Transverse colon (tissue), 4 donors: ENCODE measurements at regions not wholly inside any gene's neighbourhood (a gene's known extent, or its start where the extent isn't known, plus 50 kb on each side); places are given as distances from the start of the nearest gene placed in this dataset.
"Not testable (repeated sequence)": the region's sequence is repeated elsewhere in the genome, so short reads cannot be mapped to it uniquely, and the experiment has no call there.

Experiments
- DNase-seq: peaks from one replicate; pipeline ENCODE4 v3.0.0-alpha.2; 2019
- H3K27ac ChIP-seq, 4 donors: fragments of 200-600 bp; sonication (generic); 2 replicates each; pipeline ENCODE4 v1.5.1; 2016 to 2018; ENCODE audit warnings: inconsistent platforms in 4 of 4
- H3K27me3 ChIP-seq: fragments of 200-600 bp; sonication (generic); 2 replicates; pipeline ENCODE4 v1.5.1; 2017; ENCODE audit warnings: inconsistent platforms
- H3K36me3 ChIP-seq, 4 donors: fragments of 200-600 bp; sonication (generic); 2 replicates each; pipeline ENCODE4 v1.5.1; 2017 to 2019; ENCODE audit warnings: inconsistent platforms in 4 of 4
- H3K4me1 ChIP-seq, 4 donors: fragments of 200-600 bp; sonication (generic); 2 replicates each; pipeline ENCODE4 v1.5.1; 2017 to 2020; ENCODE audit warnings: inconsistent platforms in 4 of 4
- H3K4me3 ChIP-seq, 4 donors: fragments of 200-600 bp; sonication (generic); 1 replicate in 1 of 4; 2 replicates in 3 of 4; pipeline versions ENCODE4 v1.5.1 to v1.6.1; 2017 to 2019; ENCODE audit warnings: inconsistent platforms in 4 of 4
- H3K9me3 ChIP-seq, 2 donors: fragments of 200-600 bp; sonication (generic); 2 replicates each; pipeline ENCODE4 v1.5.1; 2017 to 2019; ENCODE audit warnings: inconsistent platforms in 2 of 2
- EP300 ChIP-seq: sonication (generic); formaldehyde crosslinking; IDR thresholded peaks from one replicate; pipeline ENCODE4 v1.6.1; 2017; ENCODE audit warnings: antibody characterized with exemption, low read depth
- POLR2A ChIP-seq: fragments of 450-650 bp; IDR thresholded peaks from one replicate; pipeline ENCODE4 v1.6.1; 2016; ENCODE audit warnings: antibody characterized with exemption, mild to moderate bottlenecking, moderate library complexity
- POLR2AphosphoS5 ChIP-seq, 3 donors: sonication (generic); formaldehyde crosslinking; IDR thresholded peaks; one replicate each; pipeline ENCODE4 v1.6.1; 2016; ENCODE audit warnings: antibody characterized with exemption in 3 of 3
- WGBS, 2 donors: methylation state at CpG; one replicate each; pipeline ENCODE4 v1.1.5; 2018; ENCODE audit warnings: low coverage in 1 of 2; 5-methylcytosine and 5-hydroxymethylcytosine counted together
- in situ Hi-C, 4 donors: fragments of 200-750 bp; cut with MboI; loops; one replicate each; pipeline versions ENCODE4 v1.15.0 to v1.15.1; 2017; ENCODE audit warnings: low sequenced_read_pairs in 3 of 4, low pct_ligation_motif_present in 1 of 4, low pct_unique_long_range_greater_than_20kb in 1 of 4
- intact Hi-C: fragments of 100-400 bp; cut with DNase I; formaldehyde crosslinking; loops from one replicate; pipeline ENCODE4 v1.15.1; 2023; ENCODE audit warnings: low total_unique reads
- TF ChIP-seq, protein P1 (sequence below), 5 experiments: fragments of 200-600 bp in 3 of 5; fragments of 450-650 bp in 2 of 5; sonication (generic) in 3 of 5; IDR thresholded peaks; 1 replicate in 2 of 5; 2 replicates in 3 of 5; pipeline ENCODE4 v1.5.1; 2016 to 2017; ENCODE audit warnings: antibody characterized with exemption in 5 of 5, inconsistent platforms in 3 of 5, mild to moderate bottlenecking in 2 of 5, moderate library complexity in 1 of 5

DNA sequence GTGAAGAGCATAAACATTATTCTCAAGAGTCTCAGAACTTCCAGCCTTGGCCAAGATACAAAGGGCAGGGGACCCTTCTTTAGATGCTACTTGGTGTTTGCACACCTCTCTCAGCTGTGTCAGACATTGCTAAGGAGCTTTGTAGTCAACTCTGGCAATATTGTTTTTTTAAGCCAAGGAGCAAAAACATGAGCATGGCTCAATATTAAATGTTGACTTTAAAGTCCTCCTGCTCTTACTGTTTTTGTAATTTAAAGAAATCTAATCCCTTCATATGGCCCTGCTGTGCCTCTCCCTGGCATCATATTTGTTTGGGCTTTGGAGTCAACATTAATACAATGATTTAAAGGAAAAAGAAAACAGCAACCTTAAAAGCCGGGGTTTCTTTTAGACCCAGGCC, 67.9 kb upstream of the TMEM170B start:
- Histone ChIP-seq H3K36me3 (no peaks in the 10 kb centered on the region), H3K4me1 (no peaks in the 10 kb centered on the region), H3K4me3 (no peak overlapping the region), H3K27me3 (no peaks in the 10 kb centered on the region), H3K27ac (no peak overlapping the region), H3K9me3 (no peaks in the 10 kb centered on the region)
- intact Hi-C loops: no loop called here
- DNase-seq: no peak
- 80 to 100% methylated on average over 1 of the region's 1 CpG for WGBS, 2 donors
- TF ChIP-seq POLR2AphosphoS5 (IDR thresholded peaks at IDR 0.05) (no peak), POLR2A (no peak), EP300 (no peak)
- TF ChIP-seq, protein P1, sequence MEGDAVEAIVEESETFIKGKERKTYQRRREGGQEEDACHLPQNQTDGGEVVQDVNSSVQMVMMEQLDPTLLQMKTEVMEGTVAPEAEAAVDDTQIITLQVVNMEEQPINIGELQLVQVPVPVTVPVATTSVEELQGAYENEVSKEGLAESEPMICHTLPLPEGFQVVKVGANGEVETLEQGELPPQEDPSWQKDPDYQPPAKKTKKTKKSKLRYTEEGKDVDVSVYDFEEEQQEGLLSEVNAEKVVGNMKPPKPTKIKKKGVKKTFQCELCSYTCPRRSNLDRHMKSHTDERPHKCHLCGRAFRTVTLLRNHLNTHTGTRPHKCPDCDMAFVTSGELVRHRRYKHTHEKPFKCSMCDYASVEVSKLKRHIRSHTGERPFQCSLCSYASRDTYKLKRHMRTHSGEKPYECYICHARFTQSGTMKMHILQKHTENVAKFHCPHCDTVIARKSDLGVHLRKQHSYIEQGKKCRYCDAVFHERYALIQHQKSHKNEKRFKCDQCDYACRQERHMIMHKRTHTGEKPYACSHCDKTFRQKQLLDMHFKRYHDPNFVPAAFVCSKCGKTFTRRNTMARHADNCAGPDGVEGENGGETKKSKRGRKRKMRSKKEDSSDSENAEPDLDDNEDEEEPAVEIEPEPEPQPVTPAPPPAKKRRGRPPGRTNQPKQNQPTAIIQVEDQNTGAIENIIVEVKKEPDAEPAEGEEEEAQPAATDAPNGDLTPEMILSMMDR (IDR thresholded peaks at IDR 0.05): no peak
- in situ Hi-C loops: no loop called here

DNA sequence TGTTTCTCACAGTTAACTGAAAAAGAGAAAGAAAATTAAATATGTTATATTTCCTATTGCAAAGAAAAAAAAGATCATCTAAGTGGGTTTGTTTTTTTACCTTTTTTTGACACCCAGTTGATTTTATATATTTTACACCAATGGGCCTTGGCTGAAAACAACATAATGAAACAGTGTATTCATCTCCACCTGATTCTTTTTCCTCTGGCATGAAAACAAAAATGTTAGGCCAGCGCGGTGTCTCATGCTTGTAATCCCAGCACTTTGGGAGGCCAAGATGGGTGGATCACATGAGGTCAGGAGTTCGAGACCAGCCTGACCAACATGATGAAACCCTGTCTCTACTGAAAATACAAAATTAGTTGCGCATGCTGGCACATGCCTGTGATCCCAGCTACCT, 69.3 kb upstream of the TMEM170B start:
- H3K4me1 ChIP-seq, DNase-seq, H3K9me3 ChIP-seq, H3K27ac ChIP-seq, H3K36me3 ChIP-seq, in situ Hi-C loops, H3K4me3 ChIP-seq, H3K27me3 ChIP-seq, intact Hi-C loops: not testable (repeated sequence)
- WGBS, 2 donors: 58 to 95% methylated on average over 3 to 4 of the region's 4 CpGs

DNA sequence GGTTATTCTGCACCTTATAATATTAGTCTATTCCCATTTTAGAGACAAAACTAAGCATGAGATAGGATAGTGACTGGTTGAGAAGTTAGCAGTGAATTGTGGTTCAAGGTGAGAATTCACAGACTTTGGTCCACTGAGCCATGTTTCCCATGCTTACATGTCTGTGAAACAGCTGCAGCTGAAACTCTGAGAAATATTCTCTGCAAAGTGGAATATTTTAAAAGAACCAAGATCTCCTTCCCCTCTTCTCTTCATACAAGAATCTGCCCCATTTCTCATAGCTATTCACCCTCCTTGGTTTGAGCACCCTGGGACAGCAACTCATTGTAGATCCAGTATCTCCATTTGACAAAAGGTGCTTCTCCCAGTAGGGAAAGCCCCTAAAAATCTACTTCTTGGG, 70.2 kb upstream of the TMEM170B start:
- in situ Hi-C loops (no loop called here), intact Hi-C loops (no loop called here)
- TF ChIP-seq EP300 (no peak), POLR2AphosphoS5 (IDR thresholded peaks at IDR 0.05) (no peak), POLR2A (no peak)
- TF ChIP-seq, protein P1 (IDR thresholded peaks at IDR 0.05): no peak
- no peak overlapping the region for H3K27ac ChIP-seq
- H3K9me3 ChIP-seq: no peaks in the 10 kb centered on the region
- H3K4me3 ChIP-seq: no peak overlapping the region
- no peak for DNase-seq
- no peaks in the 10 kb centered on the region for H3K36me3 ChIP-seq
- no peaks in the 10 kb centered on the region for H3K27me3 ChIP-seq
- no peaks in the 10 kb centered on the region for H3K4me1 ChIP-seq

DNA sequence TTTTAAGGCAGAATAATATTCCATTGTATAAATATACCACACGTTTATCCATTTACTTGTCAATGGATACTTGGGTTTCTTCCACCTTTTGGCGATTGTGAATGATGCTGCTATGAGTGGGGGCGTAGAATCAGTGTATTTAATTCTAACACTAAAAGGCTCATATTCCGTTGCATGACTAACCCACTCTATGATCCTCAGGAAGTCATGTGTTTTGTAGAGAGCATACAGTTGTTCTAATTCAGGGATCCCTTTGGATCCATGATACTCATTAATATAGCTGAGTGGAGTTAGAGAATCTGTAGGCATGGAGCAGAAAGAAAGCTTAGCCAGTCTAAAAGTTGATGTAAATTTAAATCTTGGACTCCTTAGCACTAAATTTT, 74.2 kb upstream of the TMEM170B start:
- DNase-seq: no peak
- no peaks in the 10 kb centered on the region for H3K36me3 ChIP-seq
- TF ChIP-seq, protein P1 (IDR thresholded peaks at IDR 0.05): no peak
- TF ChIP-seq EP300 (no peak), POLR2AphosphoS5 (IDR thresholded peaks at IDR 0.05) (no peak)
- no peaks in the 10 kb centered on the region for H3K27me3 ChIP-seq
- no peak overlapping the region for H3K27ac ChIP-seq
- in situ Hi-C loops: no loop called here
- no peak overlapping the region for H3K4me3 ChIP-seq
- peaks cover 0 to 5% (median 2%) of the 10 kb centered on the region in 4 donors for H3K4me1 ChIP-seq
- intact Hi-C loops: no loop called here
- no peaks in the 10 kb centered on the region for H3K9me3 ChIP-seq
- WGBS, 2 donors: 85 to 91% methylated on average over 4 of the region's 4 CpGs

DNA sequence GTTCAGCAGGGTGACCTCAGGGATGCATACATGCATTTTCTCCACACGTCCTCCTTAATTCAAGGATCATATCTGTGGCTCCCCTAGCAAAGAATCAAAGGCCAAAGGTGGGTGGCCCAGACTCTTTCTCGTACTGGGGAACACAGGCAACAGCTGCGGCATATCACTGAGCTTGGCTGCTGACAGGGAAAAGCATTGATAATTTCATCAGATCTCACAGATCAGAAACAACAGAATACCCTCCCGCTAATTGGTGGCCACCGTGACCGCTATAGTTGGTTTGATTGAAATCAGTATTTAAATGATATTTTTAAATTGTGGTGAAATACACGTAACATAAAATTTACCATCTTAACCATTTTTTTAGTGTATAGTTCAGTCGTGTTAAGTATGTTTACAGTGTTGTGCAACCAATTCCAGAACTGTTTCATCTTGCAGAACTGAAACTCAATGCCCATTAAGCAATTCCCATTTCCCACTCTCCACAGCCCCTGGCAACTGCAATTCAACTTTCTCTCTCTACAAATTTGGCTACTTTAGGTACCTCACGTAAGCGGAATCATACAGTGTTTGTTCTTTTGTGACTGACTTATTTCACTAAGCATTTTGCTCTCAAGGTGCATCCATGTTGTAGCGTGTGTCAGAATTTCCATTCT, 74.7 kb upstream of the TMEM170B start:
- no peaks in the 10 kb centered on the region for H3K27me3 ChIP-seq
- peaks cover 0 to 5% (median 2%) of the 10 kb centered on the region in 4 donors for H3K4me1 ChIP-seq
- WGBS, 2 donors: 70 to 80% methylated on average over 9 to 11 of the region's 11 CpGs
- no peak overlapping the region for H3K27ac ChIP-seq
- H3K4me3 ChIP-seq: no peak overlapping the region
- no peak for DNase-seq
- no peak for TF ChIP-seq POLR2AphosphoS5 (IDR thresholded peaks at IDR 0.05)
- TF ChIP-seq POLR2A: no peak
- no peak for TF ChIP-seq EP300
- TF ChIP-seq, protein P1 (IDR thresholded peaks at IDR 0.05): no peak
- no peaks in the 10 kb centered on the region for H3K36me3 ChIP-seq
- no peaks in the 10 kb centered on the region for H3K9me3 ChIP-seq
- intact Hi-C loops: no loop called here
- in situ Hi-C loops: no loop called here
